Immature natural killer cell (primary cell): ENCODE measurements at regions not wholly inside any gene's neighbourhood (a gene's known extent, or its start where the extent isn't known, plus 50 kb on each side); places are given as distances from the start of the nearest gene placed in this dataset.
"Not testable (repeated sequence)": the region's sequence is repeated elsewhere in the genome, so short reads cannot be mapped to it uniquely, and the experiment has no call there.

Experiments used
- DNase-seq, 3 donors: peaks; one replicate each; pipeline ENCODE4 v3.0.0; 2022; ENCODE audit warnings: mixed read lengths in 1 of 3
- H3K27ac Mint-ChIP-seq, 6 donors: one replicate each; pipeline ENCODE4 v1.8.0; 2020; ENCODE audit warnings: mixed read lengths in 6 of 6, mild to moderate bottlenecking in 5 of 6, inconsistent platforms in 4 of 6, moderate library complexity in 3 of 6
- H3K27me3 Mint-ChIP-seq, 3 donors: one replicate each; pipeline ENCODE4 v1.8.0; 2020 to 2021; ENCODE audit warnings: low read depth in 3 of 3, mild to moderate bottlenecking in 3 of 3, mixed read lengths in 3 of 3, moderate library complexity in 3 of 3, inconsistent platforms in 1 of 3
- H3K36me3 Mint-ChIP-seq, 3 donors: one replicate each; pipeline ENCODE4 v1.8.0; 2020; ENCODE audit warnings: mixed read lengths in 3 of 3, inconsistent platforms in 2 of 3, mild to moderate bottlenecking in 2 of 3
- H3K4me1 Mint-ChIP-seq, 2 donors: one replicate each; pipeline ENCODE4 v1.8.0; 2020; ENCODE audit warnings: inconsistent platforms in 2 of 2, mild to moderate bottlenecking in 2 of 2, mixed read lengths in 2 of 2, moderate library complexity in 1 of 2
- H3K4me3 Mint-ChIP-seq, 5 donors: one replicate each; pipeline ENCODE4 v1.8.0; 2020; ENCODE audit warnings: mild to moderate bottlenecking in 5 of 5, mixed read lengths in 5 of 5, inconsistent platforms in 3 of 5, moderate library complexity in 3 of 5
- H3K9me3 Mint-ChIP-seq, 6 donors: one replicate each; pipeline ENCODE4 v1.8.0; 2020; ENCODE audit warnings: mild to moderate bottlenecking in 6 of 6, mixed read lengths in 6 of 6, inconsistent platforms in 4 of 6, moderate library complexity in 3 of 6

DNA sequence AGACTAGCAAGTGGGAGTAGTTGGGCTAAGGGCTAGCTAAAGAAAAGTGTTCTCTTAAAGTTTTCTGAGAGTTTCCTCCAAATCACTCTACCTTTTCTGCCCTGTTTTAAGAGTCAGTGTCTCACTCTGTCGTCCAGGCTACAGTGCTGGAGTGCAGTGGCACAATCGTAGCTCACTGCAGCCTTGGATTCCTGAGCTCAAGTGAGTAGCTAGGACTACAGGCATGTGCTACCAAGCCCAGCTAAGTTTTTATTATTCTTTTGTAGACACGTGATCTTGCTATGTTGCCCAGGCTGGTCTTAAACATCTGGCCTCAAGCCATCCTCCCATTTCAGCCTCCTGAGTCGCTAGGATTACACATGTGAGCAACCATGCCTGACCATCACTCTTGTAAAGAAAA lies 378.9 kb downstream of the CAAP1 start:
- Mint-ChIP-seq H3K36me3 (no peaks in the 10 kb centered on the region), H3K27me3 (peaks cover 0 to 1% (median 0%) of the 10 kb centered on the region in 3 donors), H3K4me1 (no peaks in the 10 kb centered on the region), H3K4me3 (no peak overlapping the region), H3K27ac (no peak overlapping the region), H3K9me3 (peaks cover 5 to 33% (median 20%) of the 10 kb centered on the region in 6 donors)
- no peak for DNase-seq

DNA sequence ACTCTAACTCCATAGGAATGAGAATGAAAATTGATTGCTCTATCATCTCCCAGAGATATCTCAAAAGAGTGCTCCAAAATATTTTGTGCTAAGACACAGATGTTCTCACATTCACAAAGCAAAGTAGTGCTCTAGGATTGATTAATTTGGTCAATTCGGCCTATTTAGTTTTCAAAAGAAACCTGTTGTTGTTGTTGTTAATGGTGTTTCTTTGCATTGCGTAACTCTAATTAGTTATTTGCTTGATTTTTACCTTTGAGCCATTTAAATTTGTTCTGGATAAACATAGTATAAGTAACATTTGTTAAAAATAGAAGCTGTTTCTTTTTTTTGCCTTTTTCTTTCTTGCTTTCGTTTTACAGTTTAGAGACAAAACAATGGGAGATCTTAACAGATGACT lies 382.5 kb downstream of the CAAP1 start:
- no peaks in the 10 kb centered on the region for H3K27me3 Mint-ChIP-seq
- DNase-seq = no peak
- no peak overlapping the region for H3K27ac Mint-ChIP-seq
- peaks cover 2 to 29% (median 16%) of the 10 kb centered on the region in 6 donors for H3K9me3 Mint-ChIP-seq
- H3K4me3 Mint-ChIP-seq = no peak overlapping the region
- no peaks in the 10 kb centered on the region for H3K36me3 Mint-ChIP-seq
- no peaks in the 10 kb centered on the region for H3K4me1 Mint-ChIP-seq

DNA sequence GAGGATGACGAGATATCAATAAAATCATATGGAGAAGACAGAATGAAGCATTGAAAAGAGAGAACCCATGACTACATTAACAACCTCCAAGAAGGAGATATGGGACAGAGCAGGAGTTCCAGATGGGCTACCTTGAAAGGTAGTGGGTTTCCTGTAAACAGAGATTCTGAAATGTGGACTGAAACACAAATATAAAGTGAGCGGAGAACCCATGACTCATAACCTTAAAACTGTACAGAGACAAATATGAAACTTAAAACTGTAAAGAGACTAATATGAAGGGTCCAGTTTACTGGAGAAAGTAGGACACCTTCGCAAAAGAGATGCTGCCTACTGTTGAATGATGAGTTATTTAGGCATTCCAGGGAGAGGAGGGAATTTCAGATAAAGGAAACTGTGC lies 383.7 kb downstream of the CAAP1 start:
- no peak overlapping the region for H3K4me3 Mint-ChIP-seq
- no peaks in the 10 kb centered on the region for H3K4me1 Mint-ChIP-seq
- peaks cover 2 to 27% (median 15%) of the 10 kb centered on the region in 6 donors for H3K9me3 Mint-ChIP-seq
- DNase-seq = no peak
- no peak overlapping the region for H3K27ac Mint-ChIP-seq
- H3K36me3 Mint-ChIP-seq = no peaks in the 10 kb centered on the region
- H3K27me3 Mint-ChIP-seq = no peaks in the 10 kb centered on the region

DNA sequence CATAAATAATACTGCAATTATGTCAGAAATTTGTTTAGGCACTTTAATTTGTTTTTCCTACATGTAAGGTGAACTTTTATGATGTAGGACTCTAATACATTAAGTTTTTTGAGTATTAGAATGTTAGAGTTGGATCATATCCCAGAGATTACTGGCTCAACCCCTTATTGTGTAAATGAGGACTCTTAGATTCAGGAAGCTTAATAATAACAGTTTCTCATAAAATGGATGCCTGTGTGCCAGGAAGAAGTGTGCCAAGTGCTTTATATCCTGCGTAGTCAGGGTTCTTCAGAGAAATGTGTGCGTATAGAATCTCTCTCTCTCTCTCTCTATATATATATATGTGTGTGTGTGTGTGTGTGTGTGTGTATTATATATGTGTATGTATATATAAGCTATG lies 388.5 kb downstream of the CAAP1 start:
- Mint-ChIP-seq H3K27me3 (no peaks in the 10 kb centered on the region), H3K4me1 (no peaks in the 10 kb centered on the region), H3K27ac (no peak overlapping the region), H3K9me3 (peaks cover 0 to 26% (median 15%) of the 10 kb centered on the region in 6 donors), H3K36me3 (no peaks in the 10 kb centered on the region), H3K4me3 (no peak overlapping the region)
- no peak for DNase-seq

DNA sequence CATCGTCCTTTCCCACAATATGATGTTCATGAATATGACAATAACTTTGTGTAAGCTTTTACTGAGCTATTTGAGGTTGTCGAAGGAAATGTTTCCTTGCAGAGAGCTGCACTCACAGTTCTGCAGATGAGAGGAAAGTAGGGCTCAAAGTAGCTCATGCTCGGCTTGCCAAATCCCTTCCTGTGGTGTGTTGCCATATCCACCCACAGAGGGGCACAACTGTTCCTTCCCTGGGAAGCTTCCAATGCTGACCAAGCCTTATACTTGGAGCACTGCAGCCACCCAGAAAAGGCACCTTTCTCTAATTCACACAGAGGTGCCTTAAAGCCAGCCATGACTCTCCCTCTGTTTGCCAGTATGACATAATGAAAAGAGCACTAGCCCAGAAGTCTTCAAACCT lies 390.3 kb downstream of the CAAP1 start:
- Mint-ChIP-seq H3K27ac (no peak overlapping the region), H3K4me3 (no peak overlapping the region), H3K27me3 (no peaks in the 10 kb centered on the region), H3K9me3 (peaks cover 0 to 36% (median 18%) of the 10 kb centered on the region in 6 donors), H3K4me1 (no peaks in the 10 kb centered on the region), H3K36me3 (no peaks in the 10 kb centered on the region)
- DNase-seq = no peak

DNA sequence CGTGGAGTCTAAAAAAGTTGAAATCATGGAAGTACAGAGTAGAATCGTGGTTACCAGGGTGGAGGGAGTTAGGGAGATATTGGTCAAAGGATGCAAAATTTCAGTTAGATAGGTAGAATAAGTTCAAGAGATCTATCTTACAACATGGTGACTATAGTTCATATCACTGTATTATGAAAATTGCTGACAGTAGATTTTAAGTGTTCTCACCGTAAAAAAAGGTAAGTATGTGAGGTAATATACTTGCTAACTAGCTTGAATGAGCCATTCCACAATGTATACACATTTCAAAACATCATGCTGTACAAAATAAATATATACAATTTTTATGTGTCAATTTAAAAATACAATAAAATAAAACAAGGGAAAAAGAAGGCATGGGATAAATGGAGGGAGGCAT lies 392.1 kb downstream of the CAAP1 start:
- DNase-seq = no peak
- Mint-ChIP-seq H3K27me3 (peaks cover 0 to 2% (median 0%) of the 10 kb centered on the region in 3 donors), H3K36me3 (no peaks in the 10 kb centered on the region), H3K4me3 (no peak overlapping the region), H3K27ac (no peak overlapping the region), H3K9me3 (peaks cover 4 to 37% (median 18%) of the 10 kb centered on the region in 6 donors), H3K4me1 (no peaks in the 10 kb centered on the region)

DNA sequence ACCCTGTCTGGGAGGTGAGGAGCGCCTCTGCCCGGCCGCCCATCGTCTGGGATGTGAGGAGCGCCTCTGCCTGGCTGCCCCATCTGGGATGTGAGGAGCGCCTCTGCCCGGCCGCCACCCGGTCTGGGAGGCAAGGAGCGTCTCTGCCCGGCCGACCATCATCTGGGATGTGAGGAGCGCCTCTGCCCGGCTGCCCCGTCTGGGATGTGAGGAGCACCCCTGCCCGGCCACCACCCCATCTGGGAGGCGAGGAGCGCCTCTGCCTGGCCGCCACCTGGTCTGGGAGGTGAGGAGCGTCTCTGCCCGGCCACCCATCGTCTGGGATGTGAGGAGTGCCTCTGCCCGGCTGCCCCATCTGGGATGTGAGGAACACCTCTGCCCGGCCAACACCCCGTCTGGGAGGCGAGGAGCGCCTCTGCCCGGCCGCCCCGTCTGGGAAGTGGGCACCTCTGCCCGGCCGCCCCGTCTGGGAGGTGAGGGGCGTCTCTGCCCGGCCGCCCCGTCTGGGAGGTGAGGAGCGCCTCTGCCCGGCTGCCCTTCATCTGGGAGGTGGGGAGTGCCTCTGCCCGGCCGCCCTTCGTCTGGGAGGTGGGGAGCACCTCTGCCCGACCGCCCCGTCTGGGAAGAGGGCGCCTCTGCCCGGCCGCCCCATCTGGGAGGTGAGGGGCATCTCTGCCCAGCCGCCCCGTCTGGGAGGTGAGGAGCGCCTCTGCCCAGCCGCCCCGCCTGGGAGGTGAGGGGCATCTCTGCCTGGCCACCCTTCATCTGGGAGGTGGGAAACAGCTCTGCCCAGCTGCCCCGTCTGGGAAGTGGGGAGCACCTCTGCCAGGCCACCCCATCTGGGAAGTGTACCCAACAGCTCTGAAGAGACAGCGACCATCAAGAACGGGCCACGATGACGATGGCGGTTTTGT lies 399.7 kb downstream of the CAAP1 start:
- H3K4me1 Mint-ChIP-seq, H3K27me3 Mint-ChIP-seq, H3K4me3 Mint-ChIP-seq, H3K27ac Mint-ChIP-seq, H3K36me3 Mint-ChIP-seq, DNase-seq: not testable (repeated sequence)
- H3K9me3 Mint-ChIP-seq = peaks cover 11 to 45% (median 20%) of the 10 kb centered on the region in 6 donors

DNA sequence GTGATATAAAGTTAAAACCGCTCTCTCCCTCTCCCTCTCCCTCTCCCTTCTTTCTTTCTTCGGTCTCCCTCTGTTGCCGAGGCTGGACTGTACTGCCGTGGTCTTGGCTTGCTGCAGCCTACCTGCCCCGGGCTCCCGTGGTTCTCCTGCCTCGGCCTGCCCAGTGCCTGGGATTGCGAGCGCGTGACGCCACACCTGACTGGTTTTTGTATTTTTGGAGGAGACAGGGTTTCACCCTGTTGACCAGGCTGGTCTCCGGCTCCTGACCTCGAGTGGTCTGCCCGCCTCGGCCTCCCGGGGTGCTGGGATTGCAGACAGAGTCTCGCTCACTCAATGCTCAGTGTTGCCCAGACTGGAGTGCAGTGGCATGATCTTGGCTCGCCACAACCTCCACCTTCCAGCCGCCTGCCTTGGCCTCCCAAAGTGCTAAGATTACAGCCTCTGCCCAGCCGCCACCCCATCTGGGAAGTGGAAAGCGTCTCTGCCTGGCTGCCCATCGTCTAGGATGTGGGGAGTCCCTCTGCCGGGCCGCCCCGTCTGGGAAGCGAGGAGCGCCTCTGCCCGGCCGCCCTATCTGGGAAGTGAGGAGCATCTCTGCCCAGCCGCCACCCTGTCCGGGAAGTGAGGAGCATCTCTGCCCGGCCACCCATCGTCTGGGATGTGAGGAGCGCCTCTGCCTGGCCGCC lies 400.5 kb downstream of the CAAP1 start:
- H3K27me3 Mint-ChIP-seq, H3K4me3 Mint-ChIP-seq, H3K27ac Mint-ChIP-seq, DNase-seq, H3K4me1 Mint-ChIP-seq, H3K36me3 Mint-ChIP-seq: not testable (repeated sequence)
- H3K9me3 Mint-ChIP-seq = peaks cover 9 to 45% (median 19%) of the 10 kb centered on the region in 6 donors

DNA sequence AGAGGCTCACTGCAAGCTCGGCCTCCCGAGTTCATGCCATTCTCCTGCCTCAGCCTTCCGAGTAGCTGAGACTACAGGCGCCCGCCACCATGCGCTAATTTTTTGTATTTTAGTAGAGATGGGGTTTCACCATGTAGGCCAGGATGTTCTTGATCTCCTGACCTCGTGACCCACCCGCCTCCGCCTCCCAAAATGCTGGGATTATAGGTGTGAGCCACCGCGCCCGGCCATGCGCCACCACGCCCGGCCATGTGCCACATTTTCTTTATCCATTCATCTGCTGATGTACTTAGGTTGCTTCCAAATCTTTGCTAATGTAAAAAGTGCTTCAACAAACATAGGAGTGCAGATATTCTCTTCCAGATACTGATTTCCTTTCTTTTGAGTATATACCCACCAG lies 408.6 kb downstream of the CAAP1 start:
- DNase-seq = no peak
- peaks cover 0 to 4% (median 0%) of the 10 kb centered on the region in 3 donors for H3K27me3 Mint-ChIP-seq
- H3K4me1 Mint-ChIP-seq = no peaks in the 10 kb centered on the region
- H3K9me3 Mint-ChIP-seq = peaks cover 9 to 42% (median 31%) of the 10 kb centered on the region in 6 donors
- no peaks in the 10 kb centered on the region for H3K36me3 Mint-ChIP-seq
- no peak overlapping the region for H3K4me3 Mint-ChIP-seq
- no peak overlapping the region for H3K27ac Mint-ChIP-seq

DNA sequence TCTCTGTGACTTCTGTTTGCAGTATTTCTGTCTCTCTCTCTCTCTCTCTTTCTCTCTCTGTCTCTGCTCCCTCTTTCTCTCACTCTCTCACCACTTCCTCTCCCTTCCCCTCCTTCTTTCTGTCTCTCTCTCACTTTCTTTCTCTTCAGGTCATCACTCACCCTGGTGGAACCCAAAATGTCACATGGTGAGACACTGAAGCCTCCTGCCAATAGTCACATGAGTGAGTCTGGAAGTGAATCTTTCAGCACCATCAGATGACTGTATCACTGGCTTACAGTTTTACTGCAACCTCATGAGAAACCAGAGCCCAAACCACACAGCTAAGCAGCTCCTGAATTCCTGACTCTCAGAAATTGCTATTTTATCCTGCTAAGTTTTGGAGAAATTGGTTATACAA lies 414.6 kb downstream of the CAAP1 start:
- Mint-ChIP-seq H3K4me1 (no peaks in the 10 kb centered on the region), H3K4me3 (no peak overlapping the region), H3K36me3 (no peaks in the 10 kb centered on the region), H3K9me3 (peaks cover 16 to 46% (median 27%) of the 10 kb centered on the region in 6 donors), H3K27ac (no peak overlapping the region), H3K27me3 (no peaks in the 10 kb centered on the region)
- no peak for DNase-seq

DNA sequence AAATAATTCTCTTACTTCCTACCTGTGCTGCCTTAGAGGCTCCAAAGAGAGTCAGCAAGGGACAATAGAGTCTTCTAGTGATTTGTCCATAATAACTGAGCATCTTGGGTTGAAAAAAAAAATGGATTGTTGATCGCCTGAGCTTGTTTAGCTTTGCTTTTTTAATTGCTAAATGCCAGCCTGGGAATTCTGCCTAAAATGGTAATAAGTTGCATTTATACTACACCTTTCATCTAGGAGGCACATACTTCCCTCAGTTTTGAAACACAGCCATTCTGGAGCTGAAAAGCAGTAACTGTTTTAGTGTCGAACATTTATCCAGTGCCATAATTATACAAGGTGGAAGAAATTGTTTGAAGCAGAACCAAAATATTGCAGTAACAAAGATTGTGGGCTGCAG lies 421.3 kb downstream of the CAAP1 start:
- no peak for DNase-seq
- Mint-ChIP-seq H3K27ac (no peak overlapping the region), H3K4me1 (no peaks in the 10 kb centered on the region), H3K9me3 (peaks cover 3 to 40% (median 26%) of the 10 kb centered on the region in 6 donors), H3K36me3 (no peaks in the 10 kb centered on the region), H3K4me3 (no peak overlapping the region), H3K27me3 (no peaks in the 10 kb centered on the region)

DNA sequence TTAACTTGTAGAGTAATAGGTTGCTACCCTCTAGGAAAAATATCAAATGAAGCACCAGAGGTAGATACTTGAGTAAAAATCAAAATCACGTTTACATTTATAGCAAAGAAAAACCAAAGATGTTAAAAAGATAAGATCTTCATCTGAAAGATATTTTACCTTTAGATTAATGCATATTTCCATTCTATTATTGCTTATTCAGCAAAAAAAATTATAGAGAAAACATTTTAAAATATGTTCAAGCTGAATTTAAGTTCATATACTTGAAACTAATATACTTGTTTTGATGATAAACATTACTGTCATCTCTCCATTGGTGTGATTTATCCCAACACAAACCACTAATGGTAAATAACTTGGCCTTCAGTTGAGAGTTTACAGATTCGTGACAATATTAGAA lies 422.3 kb downstream of the CAAP1 start:
- no peaks in the 10 kb centered on the region for H3K27me3 Mint-ChIP-seq
- no peak overlapping the region for H3K27ac Mint-ChIP-seq
- peaks cover under 1 to 36% (median 25%) of the 10 kb centered on the region in 6 donors for H3K9me3 Mint-ChIP-seq
- no peak for DNase-seq
- no peak overlapping the region for H3K4me3 Mint-ChIP-seq
- H3K36me3 Mint-ChIP-seq = no peaks in the 10 kb centered on the region
- H3K4me1 Mint-ChIP-seq = no peaks in the 10 kb centered on the region

DNA sequence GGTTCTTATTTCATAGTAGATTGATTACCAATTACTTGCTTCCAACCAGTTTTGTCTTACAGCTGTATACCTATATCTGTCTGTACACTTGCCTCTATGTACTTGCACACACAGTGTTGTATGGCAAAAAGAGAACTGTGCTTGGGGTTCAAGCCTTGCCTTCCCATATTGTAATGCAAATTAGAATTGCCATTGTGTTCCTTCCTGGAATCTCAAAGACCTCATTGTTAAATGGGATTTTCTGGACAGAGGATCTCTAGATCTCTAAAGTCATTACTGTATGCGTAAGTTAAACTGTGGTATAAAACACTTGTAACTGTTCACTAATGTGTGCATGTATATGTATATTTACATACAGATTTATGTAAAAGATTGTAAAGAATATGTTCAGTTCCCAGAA lies 428.8 kb downstream of the CAAP1 start:
- Mint-ChIP-seq H3K9me3 (peaks cover 0 to 24% (median 15%) of the 10 kb centered on the region in 6 donors), H3K4me1 (no peaks in the 10 kb centered on the region), H3K27ac (no peak overlapping the region), H3K27me3 (no peaks in the 10 kb centered on the region), H3K4me3 (no peak overlapping the region), H3K36me3 (no peaks in the 10 kb centered on the region)
- DNase-seq = no peak

DNA sequence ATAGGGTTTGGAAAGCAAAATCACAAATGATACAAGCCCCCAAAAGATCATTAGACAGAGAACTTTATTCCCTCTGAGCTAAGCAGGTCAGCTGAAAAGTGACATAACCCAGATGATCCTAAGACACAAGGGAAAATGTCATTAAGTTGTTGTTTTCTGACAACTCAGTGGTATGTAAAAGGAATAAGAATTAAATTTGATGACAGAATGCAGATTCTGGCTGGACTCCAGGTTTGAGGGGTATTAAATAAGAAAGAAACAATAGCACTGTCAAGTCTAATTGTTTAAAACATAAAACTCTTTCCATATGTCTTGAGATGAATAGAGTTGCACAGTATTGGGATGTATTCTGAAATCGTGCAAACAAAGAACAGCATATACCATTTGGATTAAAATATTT lies 429.9 kb downstream of the CAAP1 start:
- Mint-ChIP-seq H3K27me3 (no peaks in the 10 kb centered on the region), H3K4me3 (no peak overlapping the region), H3K27ac (no peak overlapping the region)

More for the DNA sequence above, 429.9 kb downstream of the CAAP1 start:
- H3K36me3 Mint-ChIP-seq = no peaks in the 10 kb centered on the region
- H3K4me1 Mint-ChIP-seq = no peaks in the 10 kb centered on the region
- no peak for DNase-seq
- peaks cover 0 to 30% (median 14%) of the 10 kb centered on the region in 6 donors for H3K9me3 Mint-ChIP-seq
